ENCODE measurements at regions not wholly inside any gene's neighbourhood (a gene's known extent, or its start where the extent isn't known, plus 50 kb on each side); places are given as distances from the start of the nearest gene placed in this dataset.
A peak's percentile ranks its signal among the peaks of the same experiment; 100 is the strongest.

- Histone ChIP-seq H3K4me3 (ENCODE audit: low read length) (no peak overlapping the region), H3K9me3 (ENCODE audit: control insufficient read depth, low read length) (no peaks in the 10 kb centered on the region), H3K27ac (ENCODE audit: low read length) (no peak overlapping the region), H3K27me3 (ENCODE audit: control insufficient read depth, insufficient read depth) (no peaks in the 10 kb centered on the region), H3K4me1 (ENCODE audit: control insufficient read depth, insufficient read depth, low read length) (peaks cover 5% of the 10 kb centered on the region)
- WGBS: 58% methylated on average over 2 of the region's 2 CpGs
- ATAC-seq (peak in 1 of 2 donors; percentile 60), DNase-seq (no peak)
- intact Hi-C loops (cut with DNase I): loop anchor here in 1 of 4 donors (10.0 kb wide), 1 partner anchor 184 kb away; no protein-coding TSS in a partner anchor
Observed at GRCh38 chr6:121851056-121851455, 415.6 kb downstream of the GJA1 start.

DNA sequence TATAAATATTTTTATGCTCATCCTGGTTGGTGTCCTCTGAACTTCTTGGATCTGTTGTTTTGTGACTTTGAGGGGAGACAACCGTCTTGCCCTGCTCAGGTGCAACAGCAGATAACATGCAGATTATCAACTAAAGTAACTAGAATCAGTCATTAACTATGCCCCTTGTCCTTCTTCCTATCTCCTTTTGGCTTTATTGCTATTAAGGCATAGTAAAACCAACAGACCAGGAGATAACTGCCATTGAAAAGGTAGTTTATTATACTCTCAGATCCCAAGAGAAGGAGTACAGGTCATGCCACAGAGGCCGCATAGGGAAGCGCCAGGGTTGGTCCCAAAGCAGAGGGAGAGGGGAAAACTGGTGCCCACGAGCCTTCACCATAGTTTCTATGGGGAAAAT, 418.2 kb downstream of the GJA1 start:
- WGBS: 95% methylated on average over 4 of the region's 4 CpGs
- peaks cover 3% of the 10 kb centered on the region for H3K4me1 ChIP-seq (ENCODE audit: control insufficient read depth, insufficient read depth, low read length)
- no peak overlapping the region for H3K27ac ChIP-seq (ENCODE audit: low read length)
- no peaks in the 10 kb centered on the region for H3K27me3 ChIP-seq (ENCODE audit: control insufficient read depth, insufficient read depth)
- no peak overlapping the region for H3K4me3 ChIP-seq (ENCODE audit: low read length)
- intact Hi-C loops (cut with DNase I): loop anchor here in 1 of 4 donors (10.0 kb wide), 1 partner anchor 181 kb away; no protein-coding TSS in a partner anchor
- ATAC-seq: no peak
- H3K9me3 ChIP-seq (ENCODE audit: control insufficient read depth, low read length): no peaks in the 10 kb centered on the region
- no peak for DNase-seq

- ATAC-seq (no peak), DNase-seq (no peak)
- intact Hi-C loops (cut with DNase I): loop anchor here in 1 of 4 donors (10.0 kb wide), 1 partner anchor 179 kb away; no protein-coding TSS in a partner anchor
- H3K27me3 ChIP-seq (ENCODE audit: control insufficient read depth, insufficient read depth): no peaks in the 10 kb centered on the region
- no peak overlapping the region for H3K27ac ChIP-seq (ENCODE audit: low read length)
- 43% methylated on average over 4 of the region's 4 CpGs for WGBS
- H3K4me1 ChIP-seq (ENCODE audit: control insufficient read depth, insufficient read depth, low read length): peaks cover 3% of the 10 kb centered on the region
- H3K4me3 ChIP-seq (ENCODE audit: low read length): no peak overlapping the region
- H3K9me3 ChIP-seq (ENCODE audit: control insufficient read depth, low read length): no peaks in the 10 kb centered on the region
Observed at GRCh38 chr6:121855521-121855920, 420.1 kb downstream of the GJA1 start.

GRCh38 chr6:121856296-121856695, 420.9 kb downstream of the GJA1 start:
- DNase-seq (no peak), ATAC-seq (no peak)
- no peaks in the 10 kb centered on the region for H3K9me3 ChIP-seq (ENCODE audit: control insufficient read depth, low read length)
- H3K4me3 ChIP-seq (ENCODE audit: low read length): no peak overlapping the region
- H3K4me1 ChIP-seq (ENCODE audit: control insufficient read depth, insufficient read depth, low read length): peaks cover 3% of the 10 kb centered on the region
- intact Hi-C loops (cut with DNase I): loop anchor here in 1 of 4 donors (10.0 kb wide), 1 partner anchor 179 kb away; no protein-coding TSS in a partner anchor
- 83% methylated on average over 2 of the region's 2 CpGs for WGBS
- H3K27me3 ChIP-seq (ENCODE audit: control insufficient read depth, insufficient read depth): no peaks in the 10 kb centered on the region
- no peak overlapping the region for H3K27ac ChIP-seq (ENCODE audit: low read length)

DNA sequence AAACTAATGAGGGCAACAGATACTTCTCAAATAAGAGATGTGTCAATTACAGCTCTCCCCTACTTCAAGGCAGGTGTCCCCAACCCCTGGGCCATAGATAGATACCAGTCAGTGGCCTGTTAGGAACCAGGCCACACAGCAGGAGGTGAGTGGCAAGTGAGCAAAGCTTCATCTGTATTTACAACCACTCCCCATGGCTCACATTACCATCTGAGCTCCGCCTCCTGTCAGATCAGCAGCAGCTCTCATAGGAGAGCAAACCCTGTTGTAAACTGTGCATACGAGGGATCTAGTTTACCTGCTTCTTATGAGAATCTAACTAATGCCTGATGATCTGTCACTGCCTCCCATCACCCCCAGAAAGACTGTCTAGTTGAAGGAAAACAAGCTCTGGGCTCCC, 422.1 kb downstream of the GJA1 start:
- 89% methylated on average over 2 of the region's 2 CpGs for WGBS
- no peak overlapping the region for H3K4me3 ChIP-seq (ENCODE audit: low read length)
- H3K27ac ChIP-seq (ENCODE audit: low read length): no peak overlapping the region
- intact Hi-C loops (cut with DNase I): loop anchor here in 1 of 4 donors (10.0 kb wide), 1 partner anchor 177 kb away; no protein-coding TSS in a partner anchor
- no peak for DNase-seq
- peaks cover 1% of the 10 kb centered on the region for H3K4me1 ChIP-seq (ENCODE audit: control insufficient read depth, insufficient read depth, low read length)
- no peaks in the 10 kb centered on the region for H3K27me3 ChIP-seq (ENCODE audit: control insufficient read depth, insufficient read depth)
- no peaks in the 10 kb centered on the region for H3K9me3 ChIP-seq (ENCODE audit: control insufficient read depth, low read length)
- ATAC-seq: no peak

DNA sequence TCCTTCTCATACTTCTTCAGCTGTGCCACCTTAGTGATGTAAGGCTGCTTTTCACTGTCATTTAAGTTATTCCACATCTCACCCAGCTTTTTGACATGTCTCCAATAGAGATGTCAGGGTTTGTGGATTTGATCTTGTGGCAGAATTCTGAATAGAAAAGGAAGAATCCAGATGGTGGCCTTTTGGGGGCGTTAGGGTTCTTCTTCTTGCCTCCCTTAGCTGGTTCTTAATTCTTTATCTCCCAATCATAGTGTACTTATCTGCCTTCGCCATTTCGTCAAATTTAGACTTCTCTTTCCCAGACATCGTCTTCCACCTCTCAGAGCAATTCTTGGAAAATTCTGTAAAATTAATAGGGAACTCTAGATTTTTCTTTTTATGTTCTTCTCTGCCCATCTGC, 422.9 kb downstream of the GJA1 start:
- DNase-seq (no peak), ATAC-seq (no peak)
- intact Hi-C loops (cut with DNase I): loop anchor here in 1 of 4 donors (10.0 kb wide), 1 partner anchor 176 kb away; no protein-coding TSS in a partner anchor
- Histone ChIP-seq H3K27ac (ENCODE audit: low read length) (no peak overlapping the region), H3K9me3 (ENCODE audit: control insufficient read depth, low read length) (no peaks in the 10 kb centered on the region), H3K4me3 (ENCODE audit: low read length) (no peak overlapping the region), H3K27me3 (ENCODE audit: control insufficient read depth, insufficient read depth) (no peaks in the 10 kb centered on the region), H3K4me1 (ENCODE audit: control insufficient read depth, insufficient read depth, low read length) (peaks cover 1% of the 10 kb centered on the region)
- 90% methylated on average over 4 of the region's 4 CpGs for WGBS

- ATAC-seq (no peak), DNase-seq (no peak)
- intact Hi-C loops (cut with DNase I): loop anchor here in 1 of 4 donors (10.0 kb wide), 1 partner anchor 176 kb away; no protein-coding TSS in a partner anchor
- no peak overlapping the region for H3K27ac ChIP-seq (ENCODE audit: low read length)
- H3K9me3 ChIP-seq (ENCODE audit: control insufficient read depth, low read length): no peaks in the 10 kb centered on the region
- no peaks in the 10 kb centered on the region for H3K27me3 ChIP-seq (ENCODE audit: control insufficient read depth, insufficient read depth)
- WGBS: 33% methylated on average over 1 of the region's 1 CpG
- no peak overlapping the region for H3K4me3 ChIP-seq (ENCODE audit: low read length)
- peaks cover 1% of the 10 kb centered on the region for H3K4me1 ChIP-seq (ENCODE audit: control insufficient read depth, insufficient read depth, low read length)
Observed at GRCh38 chr6:121858986-121859385, 423.5 kb downstream of the GJA1 start.

DNA sequence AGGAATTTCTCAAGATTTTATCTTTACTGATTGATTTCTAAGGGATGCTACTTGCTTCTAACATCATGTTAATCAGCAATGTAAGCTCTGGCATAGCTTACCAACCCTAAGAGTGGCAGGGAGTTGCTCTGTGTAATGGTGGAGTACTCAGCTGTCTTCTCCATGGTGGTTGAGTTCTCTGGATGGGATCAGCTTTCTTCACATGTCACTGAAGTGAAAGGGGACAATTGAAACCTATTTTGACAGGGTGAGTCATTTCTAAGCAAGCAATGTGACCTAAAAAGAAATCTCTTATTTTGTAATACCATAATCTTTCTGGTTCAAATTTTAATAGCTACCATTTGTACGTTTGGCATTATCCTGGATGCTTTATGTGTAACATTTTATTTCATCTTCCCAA, 430.4 kb downstream of the GJA1 start:
- no peaks in the 10 kb centered on the region for H3K9me3 ChIP-seq (ENCODE audit: control insufficient read depth, low read length)
- no peak overlapping the region for H3K4me3 ChIP-seq (ENCODE audit: low read length)
- DNase-seq: no peak
- H3K27me3 ChIP-seq (ENCODE audit: control insufficient read depth, insufficient read depth): no peaks in the 10 kb centered on the region
- no peaks in the 10 kb centered on the region for H3K4me1 ChIP-seq (ENCODE audit: control insufficient read depth, insufficient read depth, low read length)
- no peak for ATAC-seq
- intact Hi-C loops (cut with DNase I): no loop called here
- WGBS: 84% methylated on average over 1 of the region's 1 CpG
- no peak overlapping the region for H3K27ac ChIP-seq (ENCODE audit: low read length)

GRCh38 chr6:121867095-121867494, 431.6 kb downstream of the GJA1 start:
- WGBS: 73% methylated on average over 2 of the region's 2 CpGs
- ATAC-seq: no peak
- Histone ChIP-seq H3K27ac (ENCODE audit: low read length) (no peak overlapping the region), H3K27me3 (ENCODE audit: control insufficient read depth, insufficient read depth) (no peaks in the 10 kb centered on the region), H3K4me3 (ENCODE audit: low read length) (no peak overlapping the region), H3K9me3 (ENCODE audit: control insufficient read depth, low read length) (no peaks in the 10 kb centered on the region), H3K4me1 (ENCODE audit: control insufficient read depth, insufficient read depth, low read length) (no peaks in the 10 kb centered on the region)
- intact Hi-C loops (cut with DNase I): no loop called here
- DNase-seq: no peak

GRCh38 chr6:121868206-121868605, 432.8 kb downstream of the GJA1 start:
- intact Hi-C loops (cut with DNase I): no loop called here
- H3K9me3 ChIP-seq (ENCODE audit: control insufficient read depth, low read length): no peaks in the 10 kb centered on the region
- WGBS: 64% methylated on average over 1 of the region's 1 CpG

GRCh38 chr6:121873595-121873994, 438.1 kb downstream of the GJA1 start:
- DNase-seq (no peak), ATAC-seq (no peak)
- no peak overlapping the region for H3K4me3 ChIP-seq (ENCODE audit: low read length)
- H3K27me3 ChIP-seq (ENCODE audit: control insufficient read depth, insufficient read depth): no peaks in the 10 kb centered on the region
- H3K4me1 ChIP-seq (ENCODE audit: control insufficient read depth, insufficient read depth, low read length): no peaks in the 10 kb centered on the region
- intact Hi-C loops (cut with DNase I): loop anchor here in 1 of 4 donors (10.0 kb wide), 1 partner anchor 311 kb away; no protein-coding TSS in a partner anchor
- no peaks in the 10 kb centered on the region for H3K9me3 ChIP-seq (ENCODE audit: control insufficient read depth, low read length)
- no peak overlapping the region for H3K27ac ChIP-seq (ENCODE audit: low read length)
- WGBS: 54% methylated on average over 2 of the region's 2 CpGs

More at GRCh38 chr6:121868206-121868605, 432.8 kb downstream of the GJA1 start:
- H3K4me3 ChIP-seq (ENCODE audit: low read length): no peak overlapping the region
- DNase-seq (no peak), ATAC-seq (no peak)
- H3K27me3 ChIP-seq (ENCODE audit: control insufficient read depth, insufficient read depth): no peaks in the 10 kb centered on the region
- H3K27ac ChIP-seq (ENCODE audit: low read length): no peak overlapping the region
- H3K4me1 ChIP-seq (ENCODE audit: control insufficient read depth, insufficient read depth, low read length): no peaks in the 10 kb centered on the region

GRCh38 chr6:121876721-121877120, 441.3 kb downstream of the GJA1 start:
- DNase-seq: no peak
- H3K4me1 ChIP-seq (ENCODE audit: control insufficient read depth, insufficient read depth, low read length): no peaks in the 10 kb centered on the region
- intact Hi-C loops (cut with DNase I): loop anchor here in 1 of 4 donors (10.0 kb wide), 1 partner anchor 308 kb away; no protein-coding TSS in a partner anchor
- H3K27ac ChIP-seq (ENCODE audit: low read length): no peak overlapping the region
- no peaks in the 10 kb centered on the region for H3K27me3 ChIP-seq (ENCODE audit: control insufficient read depth, insufficient read depth)
- H3K9me3 ChIP-seq (ENCODE audit: control insufficient read depth, low read length): no peaks in the 10 kb centered on the region
- H3K4me3 ChIP-seq (ENCODE audit: low read length): no peak overlapping the region
- ATAC-seq: no peak

Measured in right cardiac atrium (tissue), 5 donors.